GM12878 (cell line): ENCODE measurements at regions not wholly inside any gene's neighbourhood (a gene's known extent, or its start where the extent isn't known, plus 50 kb on each side); places are given as distances from the start of the nearest gene placed in this dataset.

Experiments used
- ATAC-seq: fragments of 200-7000 bp; cut with Tn5 transposase; 3 replicates; pipeline ENCODE4 v1.9.1; 2020; ENCODE audit warnings: mild to moderate bottlenecking, moderate library complexity
- BruUV-seq: library from RNA; stranded (reverse); fragments of 400-500 nt; replicated peaks from 2 replicates; lab custom pipeline; 2021; lab: Mats Ljungman, UMichigan
- CTCF ChIA-PET: fragments of 300-600 bp; sonication (Branson Sonifier 250); formaldehyde crosslinking; extraction: SDS; loops from one replicate; lab custom pipeline; 2021; ENCODE audit warnings: inconsistent platforms; lab: Yijun Ruan, JAX
- POLR2A ChIA-PET: fragments of 350-600 bp; formaldehyde crosslinking; extraction: SDS; loops from one replicate; lab custom pipeline; 2021; ENCODE audit warnings: inconsistent platforms; lab: Charles Lee
- RAD21 ChIA-PET: fragments of 300-600 bp; sonication (Branson Sonifier 250); formaldehyde crosslinking; loops from one replicate; lab custom pipeline; 2023; ENCODE audit warnings: antibody characterized with exemption; ENCODE audit not compliant: unreplicated experiment; lab: Charles Lee
- SMC1A ChIA-PET: fragments of 300-600 bp; sonication (Branson Sonifier 250); formaldehyde crosslinking; loops from one replicate; lab custom pipeline; 2023; ENCODE audit not compliant: unreplicated experiment, uncharacterized antibody; lab: Charles Lee
- DNase-seq: peaks from one replicate; pipeline ENCODE4 v3.0.0-alpha.2; 2011; ENCODE audit warnings: low read depth, low spot score
- FAIRE-seq: peaks from 3 replicates; lab custom pipeline; 2011; peaks lifted over from hg19 to GRCh38; lab: Jason Lieb, UNC
- H2AFZ ChIP-seq: 2 replicates; pipeline ENCODE4 v1.6.0; 2011; ENCODE audit warnings: low read depth, low read length, control low read depth; ENCODE audit not compliant: control insufficient read depth
- H3K27ac ChIP-seq: 2 replicates; pipeline ENCODE4 v1.5.1; 2011; ENCODE audit warnings: control low read depth; ENCODE audit not compliant: control insufficient read depth, insufficient read depth
- H3K27me3 ChIP-seq, 2 experiments: replicated peaks in 1 of 2; 2 replicates each; pipeline versions ENCODE4 v1.6.0 to v1.6.1; 2011; ENCODE audit warnings: low read length in 1 of 2; ENCODE audit not compliant: control insufficient read depth in 2 of 2, insufficient read depth in 2 of 2
- H3K36me3 ChIP-seq, 2 experiments: 2 replicates each; pipeline ENCODE4 v1.5.1; 2011; ENCODE audit warnings: low read length in 1 of 2; ENCODE audit not compliant: control insufficient read depth in 2 of 2, insufficient read depth in 2 of 2
- H3K4me1 ChIP-seq: 2 replicates; pipeline ENCODE4 v1.6.1; 2011; ENCODE audit warnings: mild to moderate bottlenecking, low read length, moderate library complexity, mixed read lengths; ENCODE audit not compliant: control insufficient read depth, insufficient read depth
- H3K4me2 ChIP-seq: 2 replicates; pipeline ENCODE4 v1.6.0; 2011; ENCODE audit warnings: control low read depth; ENCODE audit not compliant: control insufficient read depth, insufficient read depth
- H3K4me3 ChIP-seq: fragments of 200-600 bp; sonication (generic); 2 replicates; pipeline ENCODE4 v1.5.1; 2016
- H3K79me2 ChIP-seq: 2 replicates; pipeline ENCODE4 v1.6.0; 2011; ENCODE audit warnings: low read length; ENCODE audit not compliant: control insufficient read depth, insufficient read depth
- H3K9ac ChIP-seq: 2 replicates; pipeline ENCODE4 v1.8.0; 2011; ENCODE audit warnings: low read length, control low read depth, mixed read lengths; ENCODE audit not compliant: control insufficient read depth, insufficient read depth
- H3K9me3 ChIP-seq: replicated peaks from 3 replicates; pipeline ENCODE4 v1.5.1; 2011; ENCODE audit warnings: mild to moderate bottlenecking, low read length; ENCODE audit not compliant: control insufficient read depth, insufficient read depth
- H4K20me1 ChIP-seq: 2 replicates; pipeline ENCODE4 v1.6.0; 2011; ENCODE audit not compliant: control insufficient read depth, insufficient read depth
- ETV6 ChIP-seq, 2 experiments: fragments of 450-650 bp in 1 of 2; IDR thresholded peaks in 1 of 2; conservative IDR thresholded peaks in 1 of 2; 2 replicates each; pipeline ENCODE4 v1.6.1; 2014; ENCODE audit warnings: antibody characterized with exemption in 1 of 2, borderline replicate concordance in 1 of 2, low read depth in 1 of 2, mild to moderate bottlenecking in 1 of 2, moderate library complexity in 1 of 2
- FOXM1 ChIP-seq: IDR thresholded peaks from 2 replicates; pipeline ENCODE4 v1.6.1; 2012; ENCODE audit warnings: low read depth, mild to moderate bottlenecking, inconsistent platforms, low read length, moderate library complexity
- GATAD2B ChIP-seq: fragments of 450-650 bp; conservative IDR thresholded peaks from 2 replicates; pipeline ENCODE4 v1.6.1; 2017; ENCODE audit warnings: low read depth, mild to moderate bottlenecking, moderate library complexity
- IRF4 ChIP-seq: IDR thresholded peaks from 2 replicates; pipeline ENCODE4 v1.6.1; 2011; ENCODE audit warnings: low read depth, low read length
- JUNB ChIP-seq: IDR thresholded peaks from 2 replicates; pipeline ENCODE4 v1.6.1; 2016; ENCODE audit warnings: antibody characterized with exemption, mild to moderate bottlenecking
- NFIC ChIP-seq: IDR thresholded peaks from 2 replicates; pipeline ENCODE4 v1.6.1; 2012; ENCODE audit warnings: low read depth, mild to moderate bottlenecking, inconsistent platforms, low read length, moderate library complexity
- POU2F2 ChIP-seq: IDR thresholded peaks from 3 replicates; pipeline ENCODE4 v1.6.1; 2011; ENCODE audit warnings: low read depth, mild to moderate bottlenecking, low read length, borderline replicate concordance
- RUNX3 ChIP-seq: IDR thresholded peaks from 2 replicates; pipeline ENCODE4 v1.6.1; 2012; ENCODE audit warnings: low read length, inconsistent platforms
- ZBTB40 ChIP-seq: fragments of 450-650 bp; IDR thresholded peaks from 2 replicates; pipeline ENCODE4 v1.6.1; 2016; ENCODE audit warnings: mild to moderate bottlenecking, moderate library complexity, borderline replicate concordance
- ZNF622 ChIP-seq: fragments of 450-650 bp; IDR thresholded peaks from 2 replicates; pipeline ENCODE4 v1.6.1; 2017; ENCODE audit warnings: mild to moderate bottlenecking, inconsistent platforms
- WGBS: methylation state at CpG from one replicate; pipeline ENCODE4 v1.1.6; 2016; ENCODE audit warnings: low lambda C conversion rate; ENCODE audit not compliant: insufficient replicate concordance, insufficient coverage; ENCODE audit errors: missing lambda C conversion rate; 5-methylcytosine and 5-hydroxymethylcytosine counted together
- in situ Hi-C: fragments of 300-500 bp; cut with MboI; formaldehyde crosslinking; loops from 9 replicates; pipeline ENCODE4 v1.14.3; 2018; ENCODE audit warnings: mixed read lengths
- intact Hi-C: fragments of 100-400 bp; cut with micrococcal nuclease; formaldehyde crosslinking; loops from one replicate; pipeline ENCODE4 v1.14.2; 2022; ENCODE audit not compliant: unreplicated experiment
- TF ChIP-seq, protein P1 (sequence below): fragments of 450-650 bp; IDR thresholded peaks from 2 replicates; pipeline ENCODE4 v1.6.1; 2017; ENCODE audit warnings: mild to moderate bottlenecking, low read depth, inconsistent platforms; ENCODE audit not compliant: poor library complexity, severe bottlenecking

- DNase-seq: no peak
- FAIRE-seq: no peak
- Histone ChIP-seq H3K36me3 (no peaks in the 10 kb centered on the region), H3K27ac (no peak overlapping the region), H3K27me3 (no peaks in the 10 kb centered on the region), H4K20me1 (no peaks in the 10 kb centered on the region), H2AFZ (no peak overlapping the region), H3K79me2 (no peaks in the 10 kb centered on the region), H3K4me3 (no peak overlapping the region), H3K4me1 (no peaks in the 10 kb centered on the region), H3K9ac (no peak overlapping the region), H3K9me3 (no peaks in the 10 kb centered on the region), H3K4me2 (no peak overlapping the region)
- intact Hi-C loops (no loop called here), in situ Hi-C loops (no loop called here)
- no peak for ATAC-seq
- WGBS: 93% methylated on average over 1 of the region's 1 CpG
- CTCF ChIA-PET: no interaction called here
- TF ChIP-seq, protein P1, sequence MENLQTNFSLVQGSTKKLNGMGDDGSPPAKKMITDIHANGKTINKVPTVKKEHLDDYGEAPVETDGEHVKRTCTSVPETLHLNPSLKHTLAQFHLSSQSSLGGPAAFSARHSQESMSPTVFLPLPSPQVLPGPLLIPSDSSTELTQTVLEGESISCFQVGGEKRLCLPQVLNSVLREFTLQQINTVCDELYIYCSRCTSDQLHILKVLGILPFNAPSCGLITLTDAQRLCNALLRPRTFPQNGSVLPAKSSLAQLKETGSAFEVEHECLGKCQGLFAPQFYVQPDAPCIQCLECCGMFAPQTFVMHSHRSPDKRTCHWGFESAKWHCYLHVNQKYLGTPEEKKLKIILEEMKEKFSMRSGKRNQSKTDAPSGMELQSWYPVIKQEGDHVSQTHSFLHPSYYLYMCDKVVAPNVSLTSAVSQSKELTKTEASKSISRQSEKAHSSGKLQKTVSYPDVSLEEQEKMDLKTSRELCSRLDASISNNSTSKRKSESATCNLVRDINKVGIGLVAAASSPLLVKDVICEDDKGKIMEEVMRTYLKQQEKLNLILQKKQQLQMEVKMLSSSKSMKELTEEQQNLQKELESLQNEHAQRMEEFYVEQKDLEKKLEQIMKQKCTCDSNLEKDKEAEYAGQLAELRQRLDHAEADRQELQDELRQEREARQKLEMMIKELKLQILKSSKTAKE: no peak
- no peak for TF ChIP-seq RUNX3
- no peak for TF ChIP-seq ZBTB40
- no peak for TF ChIP-seq JUNB
- no peak for TF ChIP-seq IRF4
- no peak for TF ChIP-seq NFIC
- TF ChIP-seq GATAD2B: no peak
- TF ChIP-seq ZNF622: no peak
- TF ChIP-seq FOXM1: no peak
- no peak for TF ChIP-seq ETV6 (conservative IDR thresholded peaks at IDR 0.05 in 1 of 2, IDR thresholded peaks at IDR 0.05 in 1 of 2; ENCODE audit: borderline replicate concordance in 1 of 2, low read depth in 1 of 2)
- no peak for TF ChIP-seq POU2F2
- BruUV-seq: no TSS peak
- POLR2A ChIA-PET: no interaction called here
- SMC1A ChIA-PET: no interaction called here
- RAD21 ChIA-PET: no interaction called here
These were observed 615.6 kb downstream of the KCNH5 start for GRCh38 chr14:62429683-62430082.
